ENCODE measurements at regions not wholly inside any gene's neighbourhood (a gene's known extent, or its start where the extent isn't known, plus 50 kb on each side); places are given as distances from the start of the nearest gene placed in this dataset.

DNA sequence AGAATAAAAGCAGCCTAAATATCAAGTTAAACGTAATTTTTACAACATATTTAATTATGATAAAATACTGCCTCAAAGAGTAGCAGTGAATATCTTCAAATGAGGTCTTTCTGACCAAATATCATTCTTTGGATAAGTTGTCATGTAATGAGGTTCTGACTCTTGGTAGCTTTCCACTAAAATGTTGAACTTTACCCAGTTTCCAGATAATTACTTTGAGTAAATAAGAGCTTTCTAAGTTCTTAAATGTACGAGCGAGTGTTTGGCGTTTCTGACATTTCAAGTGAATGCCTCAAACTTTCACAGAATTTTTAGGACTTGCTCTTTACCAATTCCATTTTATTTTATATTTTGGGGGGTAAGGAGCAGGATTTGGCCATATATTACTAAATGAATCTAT is 1515.2 kb downstream of the FAM181B start:
- TF ChIP-seq ESRRG (CRISPR knock-in tag; IDR thresholded peaks at IDR 0.05) (no peak), TOX (CRISPR knock-in tag; IDR thresholded peaks at IDR 0.05; ENCODE audit: borderline replicate concordance) (no peak), ZNF8 (CRISPR knock-in tag; IDR thresholded peaks at IDR 0.05) (no peak), ZC3H10 (CRISPR knock-in tag; IDR thresholded peaks at IDR 0.05) (no peak), OSR1 (CRISPR knock-in tag; IDR thresholded peaks at IDR 0.05) (no peak), ZFP3 (CRISPR knock-in tag; IDR thresholded peaks at IDR 0.05) (no peak)
- TF ChIP-seq, protein P1, sequence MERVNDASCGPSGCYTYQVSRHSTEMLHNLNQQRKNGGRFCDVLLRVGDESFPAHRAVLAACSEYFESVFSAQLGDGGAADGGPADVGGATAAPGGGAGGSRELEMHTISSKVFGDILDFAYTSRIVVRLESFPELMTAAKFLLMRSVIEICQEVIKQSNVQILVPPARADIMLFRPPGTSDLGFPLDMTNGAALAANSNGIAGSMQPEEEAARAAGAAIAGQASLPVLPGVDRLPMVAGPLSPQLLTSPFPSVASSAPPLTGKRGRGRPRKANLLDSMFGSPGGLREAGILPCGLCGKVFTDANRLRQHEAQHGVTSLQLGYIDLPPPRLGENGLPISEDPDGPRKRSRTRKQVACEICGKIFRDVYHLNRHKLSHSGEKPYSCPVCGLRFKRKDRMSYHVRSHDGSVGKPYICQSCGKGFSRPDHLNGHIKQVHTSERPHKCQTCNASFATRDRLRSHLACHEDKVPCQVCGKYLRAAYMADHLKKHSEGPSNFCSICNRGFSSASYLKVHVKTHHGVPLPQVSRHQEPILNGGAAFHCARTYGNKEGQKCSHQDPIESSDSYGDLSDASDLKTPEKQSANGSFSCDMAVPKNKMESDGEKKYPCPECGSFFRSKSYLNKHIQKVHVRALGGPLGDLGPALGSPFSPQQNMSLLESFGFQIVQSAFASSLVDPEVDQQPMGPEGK (CRISPR knock-in tag; IDR thresholded peaks at IDR 0.05; ENCODE audit: borderline replicate concordance), result no peak
- TF ChIP-seq, protein P2, sequence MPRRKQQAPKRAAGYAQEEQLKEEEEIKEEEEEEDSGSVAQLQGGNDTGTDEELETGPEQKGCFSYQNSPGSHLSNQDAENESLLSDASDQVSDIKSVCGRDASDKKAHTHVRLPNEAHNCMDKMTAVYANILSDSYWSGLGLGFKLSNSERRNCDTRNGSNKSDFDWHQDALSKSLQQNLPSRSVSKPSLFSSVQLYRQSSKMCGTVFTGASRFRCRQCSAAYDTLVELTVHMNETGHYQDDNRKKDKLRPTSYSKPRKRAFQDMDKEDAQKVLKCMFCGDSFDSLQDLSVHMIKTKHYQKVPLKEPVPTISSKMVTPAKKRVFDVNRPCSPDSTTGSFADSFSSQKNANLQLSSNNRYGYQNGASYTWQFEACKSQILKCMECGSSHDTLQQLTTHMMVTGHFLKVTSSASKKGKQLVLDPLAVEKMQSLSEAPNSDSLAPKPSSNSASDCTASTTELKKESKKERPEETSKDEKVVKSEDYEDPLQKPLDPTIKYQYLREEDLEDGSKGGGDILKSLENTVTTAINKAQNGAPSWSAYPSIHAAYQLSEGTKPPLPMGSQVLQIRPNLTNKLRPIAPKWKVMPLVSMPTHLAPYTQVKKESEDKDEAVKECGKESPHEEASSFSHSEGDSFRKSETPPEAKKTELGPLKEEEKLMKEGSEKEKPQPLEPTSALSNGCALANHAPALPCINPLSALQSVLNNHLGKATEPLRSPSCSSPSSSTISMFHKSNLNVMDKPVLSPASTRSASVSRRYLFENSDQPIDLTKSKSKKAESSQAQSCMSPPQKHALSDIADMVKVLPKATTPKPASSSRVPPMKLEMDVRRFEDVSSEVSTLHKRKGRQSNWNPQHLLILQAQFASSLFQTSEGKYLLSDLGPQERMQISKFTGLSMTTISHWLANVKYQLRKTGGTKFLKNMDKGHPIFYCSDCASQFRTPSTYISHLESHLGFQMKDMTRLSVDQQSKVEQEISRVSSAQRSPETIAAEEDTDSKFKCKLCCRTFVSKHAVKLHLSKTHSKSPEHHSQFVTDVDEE (CRISPR knock-in tag; IDR thresholded peaks at IDR 0.05), result no peak

DNA sequence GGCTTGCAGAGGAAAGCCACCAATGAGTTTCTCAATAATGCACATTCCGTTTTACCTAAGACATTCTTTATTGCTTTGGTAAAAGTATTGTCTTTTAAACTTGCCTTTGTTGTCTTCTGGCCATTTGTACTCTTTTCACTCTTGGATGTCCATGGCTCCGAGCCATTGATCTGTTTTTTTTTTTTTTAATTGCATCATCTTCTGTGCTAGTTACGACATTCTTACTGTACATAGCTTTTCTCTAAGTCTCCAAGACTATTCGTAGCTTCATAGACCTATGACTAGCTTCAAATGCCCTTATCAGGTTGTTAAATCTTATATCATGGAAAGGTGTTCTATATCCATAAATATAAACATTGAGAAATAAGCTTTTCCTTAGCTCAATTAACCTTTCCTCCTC is 1522.6 kb downstream of the FAM181B start:
- no peak for ATAC-seq
- TF ChIP-seq ISL1 (CRISPR knock-in tag; IDR thresholded peaks at IDR 0.05) (no peak), ESRRG (CRISPR knock-in tag; IDR thresholded peaks at IDR 0.05) (no peak), ZNF8 (CRISPR knock-in tag; IDR thresholded peaks at IDR 0.05) (no peak), CSDC2 (CRISPR knock-in tag; IDR thresholded peaks at IDR 0.05) (no peak), PPARA (CRISPR knock-in tag; IDR thresholded peaks at IDR 0.05; ENCODE audit: borderline replicate concordance) (no peak), OSR1 (CRISPR knock-in tag; IDR thresholded peaks at IDR 0.05) (no peak), SNAI2 (CRISPR knock-in tag; IDR thresholded peaks at IDR 0.05) (no peak), BACH2 (CRISPR knock-in tag; IDR thresholded peaks at IDR 0.05; ENCODE audit: borderline replicate concordance) (no peak), RARB (CRISPR knock-in tag; IDR thresholded peaks at IDR 0.05) (no peak), ZFP3 (CRISPR knock-in tag; IDR thresholded peaks at IDR 0.05) (no peak), ZNF565 (CRISPR knock-in tag; conservative IDR thresholded peaks at IDR 0.05; ENCODE audit: low read depth) (no peak), TOX (CRISPR knock-in tag; IDR thresholded peaks at IDR 0.05; ENCODE audit: borderline replicate concordance) (no peak)
- TF ChIP-seq, protein P2 (CRISPR knock-in tag; IDR thresholded peaks at IDR 0.05), result no peak
- TF ChIP-seq, protein P3, sequence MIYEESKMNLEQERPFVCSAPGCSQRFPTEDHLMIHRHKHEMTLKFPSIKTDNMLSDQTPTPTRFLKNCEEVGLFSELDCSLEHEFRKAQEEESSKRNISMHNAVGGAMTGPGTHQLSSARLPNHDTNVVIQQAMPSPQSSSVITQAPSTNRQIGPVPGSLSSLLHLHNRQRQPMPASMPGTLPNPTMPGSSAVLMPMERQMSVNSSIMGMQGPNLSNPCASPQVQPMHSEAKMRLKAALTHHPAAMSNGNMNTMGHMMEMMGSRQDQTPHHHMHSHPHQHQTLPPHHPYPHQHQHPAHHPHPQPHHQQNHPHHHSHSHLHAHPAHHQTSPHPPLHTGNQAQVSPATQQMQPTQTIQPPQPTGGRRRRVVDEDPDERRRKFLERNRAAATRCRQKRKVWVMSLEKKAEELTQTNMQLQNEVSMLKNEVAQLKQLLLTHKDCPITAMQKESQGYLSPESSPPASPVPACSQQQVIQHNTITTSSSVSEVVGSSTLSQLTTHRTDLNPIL (CRISPR knock-in tag; IDR thresholded peaks at IDR 0.05; ENCODE audit: low read depth), result no peak
- TF ChIP-seq, protein P4, sequence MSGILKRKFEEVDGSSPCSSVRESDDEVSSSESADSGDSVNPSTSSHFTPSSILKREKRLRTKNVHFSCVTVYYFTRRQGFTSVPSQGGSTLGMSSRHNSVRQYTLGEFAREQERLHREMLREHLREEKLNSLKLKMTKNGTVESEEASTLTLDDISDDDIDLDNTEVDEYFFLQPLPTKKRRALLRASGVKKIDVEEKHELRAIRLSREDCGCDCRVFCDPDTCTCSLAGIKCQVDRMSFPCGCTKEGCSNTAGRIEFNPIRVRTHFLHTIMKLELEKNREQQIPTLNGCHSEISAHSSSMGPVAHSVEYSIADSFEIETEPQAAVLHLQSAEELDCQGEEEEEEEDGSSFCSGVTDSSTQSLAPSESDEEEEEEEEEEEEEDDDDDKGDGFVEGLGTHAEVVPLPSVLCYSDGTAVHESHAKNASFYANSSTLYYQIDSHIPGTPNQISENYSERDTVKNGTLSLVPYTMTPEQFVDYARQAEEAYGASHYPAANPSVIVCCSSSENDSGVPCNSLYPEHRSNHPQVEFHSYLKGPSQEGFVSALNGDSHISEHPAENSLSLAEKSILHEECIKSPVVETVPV (CRISPR knock-in tag; IDR thresholded peaks at IDR 0.05), result no peak

More for the DNA sequence above, 1515.2 kb downstream of the FAM181B start:
- no peak for ATAC-seq

DNA sequence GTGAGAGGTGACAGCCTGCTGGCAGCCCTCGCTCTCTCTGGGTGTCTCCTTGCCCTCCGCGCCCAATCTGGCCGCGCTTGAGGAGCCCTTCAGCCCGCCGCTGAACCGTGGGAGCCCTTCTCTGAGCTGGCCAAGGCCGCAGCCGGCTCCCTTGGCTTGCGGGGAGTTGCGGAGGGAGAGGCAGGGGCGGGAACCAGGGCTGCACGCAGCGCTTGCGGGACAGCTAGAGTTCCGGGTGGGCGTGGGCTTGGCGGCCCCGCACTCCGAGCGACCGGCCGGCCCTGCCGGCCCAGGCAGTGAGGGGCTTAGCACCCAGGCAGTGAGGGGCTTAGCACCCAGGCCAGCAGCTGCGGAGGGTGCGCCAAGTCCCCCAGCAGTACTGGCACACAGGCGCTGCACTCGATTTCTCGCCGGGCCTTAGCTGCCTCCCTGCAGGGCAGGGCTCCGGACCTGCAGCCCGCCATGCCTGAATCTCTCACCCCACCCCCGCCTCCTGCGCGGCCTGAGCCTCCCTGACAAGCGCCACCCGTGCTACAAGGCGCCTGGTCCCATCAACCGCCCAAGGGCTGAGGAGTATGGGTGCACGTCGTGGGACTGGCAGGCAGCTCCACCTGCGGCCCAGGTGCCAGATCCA is 1526.1 kb downstream of the FAM181B start:
- ATAC-seq, result no peak

More for the DNA sequence above, 1526.1 kb downstream of the FAM181B start:
- no peak for TF ChIP-seq TOX (CRISPR knock-in tag; IDR thresholded peaks at IDR 0.05; ENCODE audit: borderline replicate concordance)
- no peak for TF ChIP-seq SNAI2 (CRISPR knock-in tag; IDR thresholded peaks at IDR 0.05)
- TF ChIP-seq, protein P5, sequence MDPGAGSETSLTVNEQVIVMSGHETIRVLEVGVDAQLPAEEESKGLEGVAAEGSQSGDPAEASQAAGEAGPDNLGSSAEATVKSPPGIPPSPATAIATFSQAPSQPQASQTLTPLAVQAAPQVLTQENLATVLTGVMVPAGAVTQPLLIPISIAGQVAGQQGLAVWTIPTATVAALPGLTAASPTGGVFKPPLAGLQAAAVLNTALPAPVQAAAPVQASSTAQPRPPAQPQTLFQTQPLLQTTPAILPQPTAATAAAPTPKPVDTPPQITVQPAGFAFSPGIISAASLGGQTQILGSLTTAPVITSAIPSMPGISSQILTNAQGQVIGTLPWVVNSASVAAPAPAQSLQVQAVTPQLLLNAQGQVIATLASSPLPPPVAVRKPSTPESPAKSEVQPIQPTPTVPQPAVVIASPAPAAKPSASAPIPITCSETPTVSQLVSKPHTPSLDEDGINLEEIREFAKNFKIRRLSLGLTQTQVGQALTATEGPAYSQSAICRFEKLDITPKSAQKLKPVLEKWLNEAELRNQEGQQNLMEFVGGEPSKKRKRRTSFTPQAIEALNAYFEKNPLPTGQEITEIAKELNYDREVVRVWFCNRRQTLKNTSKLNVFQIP (CRISPR knock-in tag; IDR thresholded peaks at IDR 0.05; ENCODE audit: borderline replicate concordance, low read depth), result no peak
- TF ChIP-seq, protein P3 (CRISPR knock-in tag; IDR thresholded peaks at IDR 0.05; ENCODE audit: low read depth), result no peak
- TF ChIP-seq ESRRG (CRISPR knock-in tag; IDR thresholded peaks at IDR 0.05), result no peak

Measured in SK-N-SH treated with all-trans-retinoic acid at 6 μM for 48 hours (cell line).